Globus pallidus (tissue), 1 donor: ENCODE measurements at regions not wholly inside any gene's neighbourhood (a gene's known extent, or its start where the extent isn't known, plus 50 kb on each side); places are given as distances from the start of the nearest gene placed in this dataset.

ENCODE experiments used
- DNase-seq: peaks from one replicate; pipeline ENCODE4 v3.0.0-alpha.2; 2015; ENCODE audit warnings: low spot score

- no peak for DNase-seq
Observed at GRCh38 chr14:61847861-61848260, 85.6 kb downstream of the SNAPC1 start.

- DNase-seq, result no peak
Observed at GRCh38 chr14:61854898-61855297, 92.7 kb downstream of the SNAPC1 start.

GRCh38 chr14:61860294-61860918, 98.2 kb downstream of the SNAPC1 start:
- DNase-seq, result peak; percentile 12

- no peak for DNase-seq
Observed at GRCh38 chr14:61861320-61861865, 99.2 kb downstream of the SNAPC1 start.

- DNase-seq, result no peak
Observed at GRCh38 chr14:61864329-61864898, 102.2 kb downstream of the SNAPC1 start.

- DNase-seq, result no peak
Observed at GRCh38 chr14:61866932-61867920, 105.0 kb downstream of the SNAPC1 start.

- no peak for DNase-seq
Observed at GRCh38 chr14:61868846-61869245, 106.6 kb downstream of the SNAPC1 start.

- DNase-seq, result no peak
Observed at GRCh38 chr14:61870163-61870562, 107.9 kb downstream of the SNAPC1 start.

- DNase-seq, result no peak
Observed at GRCh38 chr14:61872452-61872851, 110.2 kb downstream of the SNAPC1 start.

GRCh38 chr14:61875483-61875882, 113.3 kb downstream of the SNAPC1 start:
- no peak for DNase-seq

GRCh38 chr14:61876362-61877034, 114.3 kb downstream of the SNAPC1 start:
- no peak for DNase-seq

- DNase-seq, result no peak
Observed at GRCh38 chr14:61877035-61877390, 114.8 kb downstream of the SNAPC1 start.

- no peak for DNase-seq
Observed at GRCh38 chr14:61877768-61878167, 115.5 kb downstream of the SNAPC1 start.

- no peak for DNase-seq
Observed at GRCh38 chr14:61878931-61879330, 116.7 kb downstream of the SNAPC1 start.

GRCh38 chr14:61881046-61881445, 118.8 kb downstream of the SNAPC1 start:
- DNase-seq, result no peak

GRCh38 chr14:61884711-61885110, 122.5 kb downstream of the SNAPC1 start:
- no peak for DNase-seq

GRCh38 chr14:61885203-61885961, 123.2 kb downstream of the SNAPC1 start:
- DNase-seq, result no peak

- DNase-seq, result no peak
Observed at GRCh38 chr14:61887628-61888027, 125.4 kb downstream of the SNAPC1 start.

GRCh38 chr14:61889914-61890351, 127.7 kb downstream of the SNAPC1 start:
- peak; percentile 11 for DNase-seq

- no peak for DNase-seq
Observed at GRCh38 chr14:61891170-61891569, 128.9 kb downstream of the SNAPC1 start.

- no peak for DNase-seq
Observed at GRCh38 chr14:61891810-61892209, 129.6 kb downstream of the SNAPC1 start.
